Neural cell (in vitro differentiated cells): ENCODE measurements at regions not wholly inside any gene's neighbourhood (a gene's known extent, or its start where the extent isn't known, plus 50 kb on each side); places are given as distances from the start of the nearest gene placed in this dataset.

Experiments
- CTCF ChIP-seq: fragments of 450-650 bp; IDR thresholded peaks from 2 replicates; pipeline ENCODE4 v1.5.1; 2014; ENCODE audit warnings: antibody characterized with exemption, mild to moderate bottlenecking, moderate library complexity; ENCODE audit not compliant: poor library complexity, severe bottlenecking
- MXI1 ChIP-seq: fragments of 450-650 bp; conservative IDR thresholded peaks from 2 replicates; pipeline ENCODE4 v1.6.1; 2014; ENCODE audit warnings: antibody characterized with exemption, mild to moderate bottlenecking; ENCODE audit not compliant: poor library complexity, severe bottlenecking

- no peak for TF ChIP-seq MXI1
- no peak for TF ChIP-seq CTCF
These were observed 1358.8 kb downstream of the LRFN5 start for GRCh38 chr14:42965512-42965911.
